ENCODE measurements at regions not wholly inside any gene's neighbourhood (a gene's known extent, or its start where the extent isn't known, plus 50 kb on each side); places are given as distances from the start of the nearest gene placed in this dataset.

DNA sequence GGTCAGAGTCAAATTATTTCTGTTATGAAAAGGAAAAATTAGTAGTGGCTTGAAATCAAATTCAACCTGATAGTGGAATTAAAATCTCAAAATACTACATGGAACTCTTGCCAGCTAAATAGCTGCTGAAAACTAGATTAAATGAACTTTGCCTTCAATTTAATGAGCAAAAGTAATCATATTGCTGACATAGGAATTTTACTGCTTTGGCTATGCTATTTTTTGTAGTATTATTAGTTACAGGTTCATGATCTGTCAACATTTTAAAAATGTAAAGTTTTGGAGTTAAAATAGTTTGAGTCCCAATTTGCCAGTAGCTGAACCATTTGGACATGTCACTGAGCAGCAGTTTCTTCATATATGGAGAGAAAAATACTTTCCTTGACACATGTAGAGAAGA, 81.4 kb downstream of the RERGL start:
- in situ Hi-C loops (cut with MboI; ENCODE audit: low sequenced_read_pairs): no loop called here
- CTCF ChIA-PET: no interaction called here
- H3K9ac ChIP-seq (ENCODE audit: low read depth, low read length): no peak overlapping the region
- H3K27me3 ChIP-seq (ENCODE audit: control insufficient read depth, insufficient read depth, low read length): no peaks in the 10 kb centered on the region
- no peak overlapping the region for H3K23ac ChIP-seq (ENCODE audit: low read depth, low read length)
- H4K8ac ChIP-seq (ENCODE audit: low read depth in 2 of 2, low read length in 2 of 2): no peak overlapping the region
- H3K36me3 ChIP-seq (ENCODE audit: control insufficient read depth, insufficient read depth, low read length): no peaks in the 10 kb centered on the region
- H3K4me2 ChIP-seq (ENCODE audit: low read depth, low read length): no peak overlapping the region
- BruUV-seq (replicated peaks): no TSS peak
- no peak overlapping the region for H2AK9ac ChIP-seq (replicated peaks; ENCODE audit: low read depth, low read length, poor library complexity)
- H3K18ac ChIP-seq (ENCODE audit: low read depth, low read length): no peak overlapping the region
- H2BK20ac ChIP-seq (ENCODE audit: low read depth, low read length): no peak overlapping the region
- intact Hi-C loops (cut with micrococcal nuclease): no loop called here
- no peaks in the 10 kb centered on the region for H4K20me1 ChIP-seq (ENCODE audit: insufficient read depth, low read length)
- no peaks in the 10 kb centered on the region for H3K4me1 ChIP-seq (ENCODE audit: control insufficient read depth, insufficient read depth, low read length)
- no peak overlapping the region for H3K14ac ChIP-seq (replicated peaks; ENCODE audit: low read depth, low read length)
- H3K79me1 ChIP-seq (ENCODE audit: low read depth in 1 of 2, low read length in 2 of 2): no peaks in the 10 kb centered on the region
- H3K9me1 ChIP-seq (ENCODE audit: insufficient read depth, low read length): no peaks in the 10 kb centered on the region
- peaks cover 4% of the 10 kb centered on the region; the same call in 1 of the 2 replicates for H3K9me3 ChIP-seq (ENCODE audit: control insufficient read depth, insufficient read depth, low read length)
- POLR2A ChIA-PET (ENCODE audit: unreplicated experiment): no interaction called here
- no peak overlapping the region for H2AK5ac ChIP-seq (ENCODE audit: low read depth, low read length)
- no peak overlapping the region for H2BK120ac ChIP-seq (ENCODE audit: low read depth, low read length)
- no peak overlapping the region for H3K27ac ChIP-seq (ENCODE audit: insufficient read depth, low read length)
- H2BK15ac ChIP-seq (ENCODE audit: low read depth, low read length): no peak overlapping the region
- no peak overlapping the region for H3K4me3 ChIP-seq (ENCODE audit: insufficient read depth, low read depth, low read length)
- no peak overlapping the region for H4K5ac ChIP-seq (ENCODE audit: low read depth, low read length)
- H3K56ac ChIP-seq (ENCODE audit: extremely low read depth, insufficient read depth, low read length): no peak overlapping the region
- no peak for DNase-seq
- no peak overlapping the region for H3K4ac ChIP-seq (ENCODE audit: low read depth, low read length)
- no peak overlapping the region for H4K91ac ChIP-seq (ENCODE audit: insufficient read depth, low read depth, low read length)
- H2AFZ ChIP-seq (replicated peaks; ENCODE audit: low read length, poor library complexity): no peak overlapping the region
- no peak for ATAC-seq (ENCODE audit: low read depth)
- dilution Hi-C loops (cut with HindIII; ENCODE audit: low sequenced_read_pairs, unreplicated experiment): no loop called here
- TF ChIP-seq MAFK (IDR thresholded peaks at IDR 0.05; ENCODE audit: low read depth, low read length) (peak; percentile 75), CHD1 (IDR thresholded peaks at IDR 0.05; ENCODE audit: low read depth, low read length) (no peak)
- no peak overlapping the region for H2BK5ac ChIP-seq (ENCODE audit: low read depth, low read length, poor library complexity, severe bottlenecking)

Measured in IMR-90 (cell line).